NT2/D1 (cell line): ENCODE measurements at regions not wholly inside any gene's neighbourhood (a gene's known extent, or its start where the extent isn't known, plus 50 kb on each side); places are given as distances from the start of the nearest gene placed in this dataset.

ENCODE experiments used
- SUZ12 ChIP-seq: IDR thresholded peaks from 2 replicates; pipeline ENCODE4 v1.6.1; 2011; ENCODE audit not compliant: insufficient read length, insufficient read depth; ENCODE audit errors: extremely low read depth
- YY1 ChIP-seq: IDR thresholded peaks from 2 replicates; pipeline ENCODE4 v1.6.1; 2011; ENCODE audit not compliant: insufficient read length, insufficient read depth
- ZNF274 ChIP-seq: IDR thresholded peaks from 2 replicates; pipeline ENCODE4 v1.6.1; 2011; ENCODE audit warnings: mild to moderate bottlenecking, low read depth, low read length

- TF ChIP-seq YY1: no peak
- TF ChIP-seq ZNF274: no peak
- TF ChIP-seq SUZ12: no peak
Measured at GRCh38 chr13:24004971-24005370, 107.7 kb upstream of the C1QTNF9B start.
